IPS-11a (cell line): ENCODE measurements at regions not wholly inside any gene's neighbourhood (a gene's known extent, or its start where the extent isn't known, plus 50 kb on each side); places are given as distances from the start of the nearest gene placed in this dataset.
"Not testable (repeated sequence)": the region's sequence is repeated elsewhere in the genome, so short reads cannot be mapped to it uniquely, and the experiment has no call there.

ENCODE experiments used
- H3K4me3 ChIP-seq: one replicate; pipeline ENCODE4 v1.5.1; 2013; ENCODE audit warnings: low read depth, low read length, control low read depth

DNA sequence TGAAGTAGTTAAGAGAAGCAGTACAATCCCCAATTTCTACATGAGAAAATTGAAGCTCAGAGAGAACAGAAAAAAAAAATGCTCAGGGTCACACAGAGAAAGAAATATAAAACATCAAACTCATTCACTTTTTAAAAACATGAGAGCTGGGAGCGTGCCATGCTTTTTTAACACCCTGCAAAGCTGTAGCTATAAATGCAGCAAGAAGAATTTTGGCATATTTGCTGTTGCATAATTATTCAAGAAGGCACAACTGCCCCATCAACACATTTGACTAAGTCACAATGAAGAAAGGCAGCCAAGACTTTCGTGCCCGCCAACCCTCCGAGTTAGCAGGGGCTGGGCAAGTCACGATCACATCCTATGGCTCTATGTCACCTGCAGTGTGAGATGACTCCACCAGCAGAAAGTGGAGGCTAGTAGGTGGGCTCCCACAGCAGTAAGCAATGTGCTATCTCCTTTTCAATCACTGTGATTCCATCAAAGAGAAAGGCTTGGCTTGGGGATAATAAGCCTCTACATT is 214.8 kb downstream of the DHX15 start:
- no peak overlapping the region for H3K4me3 ChIP-seq

- no peak overlapping the region for H3K4me3 ChIP-seq
Measured at GRCh38 chr4:24368801-24369200, 215.6 kb downstream of the DHX15 start.

GRCh38 chr4:24364852-24365251 is 219.5 kb downstream of the DHX15 start:
- H3K4me3 ChIP-seq: no peak overlapping the region

DNA sequence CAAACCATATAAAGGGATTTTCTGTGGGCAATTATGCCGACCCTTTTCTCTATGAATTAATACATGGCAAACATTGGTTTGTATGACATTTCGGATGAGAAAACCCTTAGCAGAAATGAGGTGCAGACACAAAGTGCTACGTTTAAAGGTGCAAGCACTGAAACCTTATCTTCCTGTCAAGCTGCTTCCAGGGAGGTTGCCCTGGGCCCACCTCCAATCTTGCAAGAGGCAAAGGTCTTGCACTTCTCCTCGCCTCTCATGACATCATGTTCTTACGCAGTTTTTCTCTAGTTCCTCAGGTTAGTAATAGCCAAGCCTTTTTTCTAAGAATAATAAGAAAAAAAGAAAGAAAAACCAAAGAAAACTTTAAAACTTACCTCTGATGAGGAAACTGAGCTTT is 220.1 kb downstream of the DHX15 start:
- H3K4me3 ChIP-seq: no peak overlapping the region

- H3K4me3 ChIP-seq: no peak overlapping the region
Measured at GRCh38 chr4:24363751-24364150, 220.6 kb downstream of the DHX15 start.

DNA sequence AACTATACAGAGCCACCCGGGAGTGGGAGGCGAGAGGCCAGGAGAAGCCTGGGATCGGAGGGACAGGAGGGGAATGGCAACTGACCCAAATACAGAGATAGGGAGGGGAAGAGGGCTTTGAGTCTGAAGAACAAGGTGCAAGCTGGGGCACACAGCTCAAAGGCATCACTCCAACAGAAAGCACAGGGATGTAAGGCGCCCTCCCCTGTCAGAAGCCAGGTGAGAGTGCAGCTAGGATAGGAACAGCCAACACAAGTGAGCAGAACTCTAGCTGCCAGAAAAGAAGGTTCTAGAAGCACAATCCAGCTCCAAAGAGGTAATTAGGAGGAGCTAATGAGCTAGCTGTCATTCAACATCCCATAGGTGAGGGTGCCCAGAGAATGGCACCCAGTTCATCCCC is 232.2 kb downstream of the DHX15 start:
- H3K4me3 ChIP-seq: no peak overlapping the region

- H3K4me3 ChIP-seq: not testable (repeated sequence)
Measured at GRCh38 chr4:24349168-24349996, 235.0 kb downstream of the DHX15 start.

GRCh38 chr4:24339260-24339659 is 245.1 kb downstream of the DHX15 start:
- H3K4me3 ChIP-seq: no peak overlapping the region

DNA sequence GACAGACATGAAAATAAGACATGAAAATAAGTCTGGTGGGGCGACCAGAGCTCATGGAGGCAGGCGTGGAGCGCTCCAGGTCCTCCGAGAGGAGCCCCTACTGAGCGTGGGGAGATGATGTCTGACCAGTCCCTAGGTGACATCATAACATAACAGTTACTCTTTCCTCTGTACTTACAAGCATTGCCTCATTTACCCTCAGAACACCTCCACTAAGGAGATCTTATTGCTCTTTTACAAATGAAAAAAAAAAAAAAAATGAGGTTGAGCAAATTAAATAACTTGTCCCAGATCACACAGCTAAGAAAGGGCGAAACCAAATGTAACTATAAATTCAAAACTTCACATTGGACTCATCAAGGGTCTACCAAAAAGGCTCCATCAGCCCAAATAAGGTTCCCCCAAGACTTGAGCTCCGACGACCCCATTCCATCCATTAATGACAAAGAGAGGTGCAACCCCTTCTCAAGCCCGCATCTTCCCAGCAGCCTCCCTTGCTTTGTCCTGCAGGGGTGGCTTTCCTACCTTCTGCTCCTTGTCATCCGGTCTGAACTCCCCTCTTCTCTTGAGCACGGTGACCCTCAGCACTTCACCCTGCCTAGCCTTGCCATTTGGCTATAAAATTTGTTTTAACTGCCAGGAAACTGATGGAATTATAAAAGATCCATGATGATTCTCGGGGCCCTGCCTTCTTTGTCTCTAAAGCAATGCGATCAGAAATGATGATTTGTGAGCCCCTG is 246.7 kb downstream of the DHX15 start:
- no peak overlapping the region for H3K4me3 ChIP-seq

DNA sequence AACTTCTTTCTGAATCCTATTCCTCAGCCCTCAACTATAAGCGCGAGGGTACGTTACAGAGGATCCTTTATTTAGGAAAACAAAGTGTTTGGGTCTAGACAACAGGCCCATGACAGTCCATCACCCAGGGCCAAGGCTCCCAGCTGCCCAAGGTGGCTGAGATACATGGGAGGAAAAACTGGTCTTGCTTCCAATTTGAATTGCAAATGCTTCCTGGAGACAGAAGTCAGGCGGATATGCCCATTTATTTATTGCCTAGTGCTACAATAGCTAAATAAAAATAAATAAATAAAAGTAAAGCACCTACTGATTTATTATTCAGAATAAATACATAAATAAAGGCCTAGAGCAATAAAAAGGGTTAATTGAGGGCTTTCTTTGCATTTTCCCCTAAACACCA is 248.7 kb downstream of the DHX15 start:
- H3K4me3 ChIP-seq: no peak overlapping the region

GRCh38 chr4:24334906-24335305 is 249.4 kb downstream of the DHX15 start:
- H3K4me3 ChIP-seq: no peak overlapping the region

- no peak overlapping the region for H3K4me3 ChIP-seq
Measured at GRCh38 chr4:24330573-24330972, 253.8 kb downstream of the DHX15 start.

DNA sequence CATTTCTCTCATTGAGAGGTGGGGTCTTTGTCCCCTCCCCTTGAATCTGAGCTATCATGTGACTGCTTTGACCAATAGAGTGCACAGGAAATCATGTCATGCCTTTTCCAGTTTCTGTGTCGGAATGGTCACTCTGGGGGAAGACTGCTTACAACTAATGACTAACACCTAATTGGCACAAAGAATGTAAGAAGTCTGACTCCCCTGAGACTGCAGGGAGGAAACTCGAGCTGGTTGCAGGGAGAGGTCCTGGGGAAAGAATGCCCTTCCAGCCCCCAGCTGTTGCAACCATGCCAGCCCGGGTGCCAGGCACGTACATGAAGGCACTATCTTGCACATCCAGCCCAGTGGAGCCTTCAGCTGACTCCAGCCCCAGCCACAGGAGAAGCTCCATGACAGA is 254.2 kb downstream of the DHX15 start:
- no peak overlapping the region for H3K4me3 ChIP-seq

GRCh38 chr4:24328711-24329110 is 255.6 kb downstream of the DHX15 start:
- no peak overlapping the region for H3K4me3 ChIP-seq

DNA sequence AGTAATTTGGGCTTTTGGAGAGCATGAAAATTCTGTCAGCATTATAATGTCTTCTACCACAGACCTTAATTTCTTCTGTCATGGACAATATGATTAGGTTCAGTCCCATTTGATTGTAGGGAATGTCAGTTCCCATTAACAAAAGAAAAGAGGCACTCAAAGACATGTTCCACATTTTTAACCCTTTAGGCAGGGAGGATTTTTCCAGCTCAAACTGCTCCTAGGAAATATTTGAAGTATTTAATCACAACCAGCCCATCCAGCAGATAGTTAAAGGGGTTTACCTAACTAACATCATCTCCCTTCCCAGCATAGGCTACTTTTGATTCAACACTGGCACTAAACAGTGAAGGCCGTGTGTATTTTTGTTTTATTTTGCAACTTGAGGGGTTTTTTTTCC is 256.0 kb downstream of the DHX15 start:
- no peak overlapping the region for H3K4me3 ChIP-seq

DNA sequence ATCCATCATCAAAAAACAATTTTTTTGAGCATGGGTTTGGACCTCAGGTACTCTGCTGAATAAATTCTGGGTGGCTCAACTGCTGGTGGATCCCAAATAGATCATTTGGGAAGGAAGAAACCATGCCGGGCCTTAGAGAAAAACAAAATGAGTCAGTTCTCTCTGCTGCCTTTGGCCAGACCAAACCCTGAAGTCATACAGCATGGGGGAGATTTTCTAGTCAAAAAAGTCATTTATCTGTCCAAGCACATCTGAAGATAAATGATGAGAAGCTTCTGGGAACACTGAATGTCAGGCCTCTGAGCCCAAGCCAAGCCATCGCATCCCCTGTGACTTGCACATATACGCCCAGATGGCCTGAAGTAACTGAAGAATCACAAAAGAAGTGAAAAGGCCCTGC is 261.4 kb downstream of the DHX15 start:
- no peak overlapping the region for H3K4me3 ChIP-seq

GRCh38 chr4:24322511-24322910 is 261.8 kb downstream of the DHX15 start:
- H3K4me3 ChIP-seq: no peak overlapping the region

DNA sequence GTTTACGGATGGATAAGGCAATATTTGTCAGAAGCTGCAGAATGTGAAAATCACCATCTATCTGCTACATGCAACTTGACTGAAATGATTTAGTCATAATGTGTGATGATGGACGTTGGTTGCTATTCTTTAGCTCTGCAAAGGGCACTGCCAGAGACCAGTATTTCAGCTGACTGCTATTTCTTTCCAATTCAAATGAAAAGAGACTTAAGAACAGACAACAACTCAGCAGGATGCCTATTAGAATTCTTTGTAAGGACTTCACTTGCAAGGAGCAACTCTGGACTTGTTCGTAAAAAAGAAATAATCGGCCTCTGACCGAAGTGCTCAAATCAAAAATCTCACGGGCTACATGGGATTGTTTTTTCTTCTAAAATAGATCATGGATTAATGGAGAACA is 262.7 kb downstream of the DHX15 start:
- H3K4me3 ChIP-seq: no peak overlapping the region

- no peak overlapping the region for H3K4me3 ChIP-seq
Measured at GRCh38 chr4:24321131-24321530, 263.2 kb downstream of the DHX15 start.

DNA sequence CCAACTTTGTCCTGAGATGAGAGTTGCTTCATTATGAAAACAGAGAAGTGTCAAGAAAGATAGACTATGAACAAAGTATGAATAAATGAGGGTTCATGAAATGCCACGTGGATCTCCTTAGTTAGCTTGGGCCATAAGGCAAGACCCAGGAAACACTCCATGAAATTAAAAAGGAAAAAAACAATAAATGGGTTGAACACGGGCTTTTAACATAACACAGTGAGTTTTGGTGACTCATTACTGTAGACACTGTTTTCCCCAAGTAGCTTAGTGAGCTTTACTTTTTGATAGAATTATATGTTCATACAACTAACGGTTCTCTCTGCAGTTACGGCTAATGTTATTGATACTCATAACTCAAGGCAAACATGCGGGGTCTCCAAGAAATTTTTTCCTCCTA is 265.0 kb downstream of the DHX15 start:
- H3K4me3 ChIP-seq: no peak overlapping the region

DNA sequence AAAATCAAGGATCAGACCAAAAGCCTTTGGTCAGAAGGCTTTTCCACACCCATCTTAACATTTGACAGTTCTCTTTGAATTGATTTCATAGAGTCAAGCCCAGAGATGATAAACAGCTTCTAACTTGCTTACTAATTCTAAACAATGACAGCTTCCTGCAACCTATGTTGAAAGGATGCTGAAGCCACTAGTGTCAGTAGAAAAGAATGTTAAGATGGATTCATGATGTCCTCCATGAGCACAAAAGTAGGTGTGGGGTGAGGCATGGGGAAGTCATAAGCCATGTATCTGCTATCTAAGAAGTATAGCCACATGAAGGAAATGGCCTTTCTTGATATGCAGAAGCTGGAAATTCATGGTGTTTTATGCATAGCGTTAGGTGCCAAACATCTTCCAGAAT is 269.3 kb downstream of the DHX15 start:
- H3K4me3 ChIP-seq: no peak overlapping the region

- H3K4me3 ChIP-seq: no peak overlapping the region
Measured at GRCh38 chr4:24312261-24312913, 272.0 kb downstream of the DHX15 start.
